SK-N-SH (cell line): ENCODE measurements at regions not wholly inside any gene's neighbourhood (a gene's known extent, or its start where the extent isn't known, plus 50 kb on each side); places are given as distances from the start of the nearest gene placed in this dataset.
A peak's percentile ranks its signal among the peaks of the same experiment; 100 is the strongest.

Source experiments
- CTCF ChIA-PET: fragments of 300-600, 350-600 bp; formaldehyde crosslinking; extraction: SDS; loops from one replicate; lab custom pipeline; 2021; lab: Yijun Ruan, JAX
- POLR2A ChIA-PET: fragments of 350-600 bp; sonication (Branson Sonifier 250); formaldehyde crosslinking; extraction: SDS; loops from one replicate; lab custom pipeline; 2020; ENCODE audit warnings: antibody characterized with exemption, inconsistent platforms; lab: Yijun Ruan, JAX
- DNase-seq: peaks from one replicate; pipeline ENCODE4 v3.0.0; 2012
- H2AFZ ChIP-seq: fragments of 200-600 bp; sonication (generic); 2 replicates; pipeline ENCODE4 v1.8.1; 2016; ENCODE audit warnings: antibody characterized with exemption, mild to moderate bottlenecking, low read depth
- H3F3A ChIP-seq: fragments of 200-600 bp; sonication (generic); replicated peaks from 2 replicates; pipeline ENCODE3; 2016; ENCODE audit warnings: antibody characterized with exemption, mild to moderate bottlenecking; ENCODE audit not compliant: insufficient read depth
- H3K27ac ChIP-seq, 2 experiments: fragments of 200-500 bp in 1 of 2; fragments of 200-600 bp in 1 of 2; sonication (Bioruptor generic) in 1 of 2; sonication (generic), shearing (Covaris generic) in 1 of 2; 2 replicates each; pipeline versions ENCODE4 v1.5.1 to v1.6.1; 2014 to 2016; ENCODE audit warnings: low read depth in 2 of 2, inconsistent platforms in 1 of 2, low read length in 1 of 2, mild to moderate bottlenecking in 1 of 2, mixed read lengths in 1 of 2
- H3K27me3 ChIP-seq: fragments of 200-600 bp; sonication (generic), shearing (Covaris generic); 2 replicates; pipeline ENCODE4 v1.6.1; 2016; ENCODE audit warnings: mixed run types; ENCODE audit not compliant: insufficient read depth
- H3K36me3 ChIP-seq, 2 experiments: fragments of 200-500 bp in 1 of 2; fragments of 200-600 bp in 1 of 2; sonication (Bioruptor generic) in 1 of 2; sonication (generic) in 1 of 2; replicated peaks in 1 of 2; 2 replicates each; pipeline versions ENCODE3 to v1.5.1; 2014 to 2016; ENCODE audit warnings: low read length in 1 of 2, mild to moderate bottlenecking in 1 of 2; ENCODE audit not compliant: insufficient read depth in 2 of 2, control insufficient read depth in 1 of 2
- H3K4me1 ChIP-seq, 2 experiments: fragments of 200-500 bp in 1 of 2; fragments of 200-600 bp in 1 of 2; sonication (Bioruptor generic) in 1 of 2; sonication (generic), shearing (Covaris generic) in 1 of 2; 2 replicates each; pipeline versions ENCODE4 v1.5.1 to v1.6.1; 2014 to 2016; ENCODE audit warnings: low read depth in 1 of 2, low read length in 1 of 2, mixed run types in 1 of 2; ENCODE audit not compliant: insufficient read depth in 2 of 2, control insufficient read depth in 1 of 2
- H3K4me2 ChIP-seq: fragments of 200-600 bp; sonication (generic), shearing (Covaris generic); 2 replicates; pipeline ENCODE4 v1.6.1; 2017; ENCODE audit warnings: mixed run types
- H3K4me3 ChIP-seq, 2 experiments: fragments of 200-500 bp in 1 of 2; fragments of 200-600 bp in 1 of 2; sonication (Bioruptor generic) in 1 of 2; sonication (generic), shearing (Covaris generic) in 1 of 2; 2 replicates each; pipeline versions ENCODE4 v1.5.1 to v1.8.1; 2014 to 2016; ENCODE audit warnings: low read depth in 2 of 2, inconsistent platforms in 1 of 2, low read length in 1 of 2, mild to moderate bottlenecking in 1 of 2, mixed read lengths in 1 of 2, moderate library complexity in 1 of 2
- H3K79me2 ChIP-seq: fragments of 200-600 bp; sonication (generic); 2 replicates; pipeline ENCODE4 v1.8.1; 2017; ENCODE audit warnings: mild to moderate bottlenecking; ENCODE audit not compliant: insufficient read depth
- H3K9ac ChIP-seq: fragments of 200-600 bp; sonication (generic); 2 replicates; pipeline ENCODE4 v1.6.1; 2017; ENCODE audit warnings: mixed run types
- H3K9me2 ChIP-seq: fragments of 200-600 bp; sonication (generic); 2 replicates; pipeline ENCODE4 v1.6.1; 2017; ENCODE audit warnings: mixed run types
- H3K9me3 ChIP-seq: fragments of 200-600 bp; sonication (generic); 2 replicates; pipeline ENCODE4 v1.6.1; 2017; ENCODE audit warnings: mixed run types, mild to moderate bottlenecking, moderate library complexity
- H4K20me1 ChIP-seq: fragments of 200-600 bp; sonication (generic); 2 replicates; pipeline ENCODE4 v1.6.1; 2017; ENCODE audit warnings: mild to moderate bottlenecking, mixed run types; ENCODE audit not compliant: insufficient read depth
- CHD2 ChIP-seq: fragments of 150-350 bp; IDR thresholded peaks from 2 replicates; pipeline ENCODE4 v1.6.1; 2018; ENCODE audit warnings: low read length; ENCODE audit not compliant: partially characterized antibody
- CTCF ChIP-seq: fragments of 200-600 bp; sonication (generic); IDR thresholded peaks from 2 replicates; pipeline ENCODE4 v1.6.1; 2017; ENCODE audit warnings: antibody characterized with exemption, mild to moderate bottlenecking, moderate library complexity
- ELF1 ChIP-seq: IDR thresholded peaks from 2 replicates; pipeline ENCODE4 v1.4.0; 2012
- EP300 ChIP-seq, 2 experiments: IDR thresholded peaks; 2 replicates each; pipeline versions ENCODE4 v1.4.0 to v1.6.1; 2012; ENCODE audit warnings: borderline replicate concordance in 1 of 2, low read depth in 1 of 2, low read length in 1 of 2
- EZH2phosphoT487 ChIP-seq: fragments of 200-600 bp; sonication (generic); IDR thresholded peaks from 2 replicates; pipeline ENCODE4 v1.6.1; 2017; ENCODE audit warnings: low read depth, mixed run types, mild to moderate bottlenecking, antibody characterized with exemption, moderate library complexity, borderline replicate concordance
- FOXJ3 ChIP-seq: sonication (generic); formaldehyde crosslinking; IDR thresholded peaks from 2 replicates; pipeline ENCODE4 v1.5.1; 2020; ENCODE audit warnings: mild to moderate bottlenecking, missing genetic modification reagents
- GATA2 ChIP-seq: sonication (generic); formaldehyde crosslinking; IDR thresholded peaks from 2 replicates; pipeline ENCODE4 v1.5.0; 2020; ENCODE audit warnings: mild to moderate bottlenecking, missing genetic modification reagents
- JUND ChIP-seq: IDR thresholded peaks from 2 replicates; pipeline ENCODE4 v1.4.0; 2012
- MAX ChIP-seq: IDR thresholded peaks from 2 replicates; pipeline ENCODE4 v1.4.0; 2012; ENCODE audit warnings: low read depth
- MXI1 ChIP-seq: IDR thresholded peaks from 2 replicates; pipeline ENCODE4 v1.6.1; 2012; ENCODE audit warnings: mild to moderate bottlenecking, low read depth, low read length, improper control_type of control experiment
- NRF1 ChIP-seq: IDR thresholded peaks from 2 replicates; pipeline ENCODE4 v1.6.1; 2012; ENCODE audit warnings: low read depth, mild to moderate bottlenecking, low read length
- RAD21 ChIP-seq: IDR thresholded peaks from 2 replicates; pipeline ENCODE4 v1.6.1; 2012; ENCODE audit warnings: mild to moderate bottlenecking, low read length
- RFX5 ChIP-seq: IDR thresholded peaks from 2 replicates; pipeline ENCODE4 v1.6.1; 2012; ENCODE audit warnings: mild to moderate bottlenecking, improper control_type of control experiment, low read length
- SIN3A ChIP-seq: IDR thresholded peaks from 2 replicates; pipeline ENCODE4 v1.6.1; 2012; ENCODE audit warnings: low read depth, mild to moderate bottlenecking, low read length, moderate library complexity, borderline replicate concordance
- TAF1 ChIP-seq: IDR thresholded peaks from 2 replicates; pipeline ENCODE4 v1.6.1; 2012; ENCODE audit warnings: low read depth, mild to moderate bottlenecking, low read length, moderate library complexity, borderline replicate concordance
- TCF12 ChIP-seq: IDR thresholded peaks from 2 replicates; pipeline ENCODE4 v1.4.0; 2012
- TEAD4 ChIP-seq: IDR thresholded peaks from 2 replicates; pipeline ENCODE4 v1.4.0; 2012; ENCODE audit warnings: mild to moderate bottlenecking, borderline replicate concordance; ENCODE audit not compliant: insufficient read depth
- USF2 ChIP-seq: fragments of 150-350 bp; IDR thresholded peaks from 2 replicates; pipeline ENCODE4 v1.6.1; 2017; ENCODE audit warnings: antibody characterized with exemption, low read length, low read depth, borderline replicate concordance
- YY1 ChIP-seq: IDR thresholded peaks from 2 replicates; pipeline ENCODE4 v1.4.0; 2012; ENCODE audit warnings: low read depth, mild to moderate bottlenecking
- WGBS: methylation state at CpG from one replicate; pipeline ENCODE4 v1.1.6; 2017; ENCODE audit warnings: low lambda C conversion rate; 5-methylcytosine and 5-hydroxymethylcytosine counted together
- TF ChIP-seq, protein P1 (sequence below): fragments of 150-350 bp; IDR thresholded peaks from 2 replicates; pipeline ENCODE4 v1.6.1; 2016; ENCODE audit warnings: mild to moderate bottlenecking, low read depth, low read length
- TF ChIP-seq, protein P2 (sequence below): IDR thresholded peaks from 2 replicates; pipeline ENCODE4 v1.4.0; 2012; ENCODE audit warnings: low read depth, borderline replicate concordance

- peak; percentile 52 for DNase-seq
- H3K79me2 ChIP-seq: no peaks in the 10 kb centered on the region
- POLR2A ChIA-PET: interaction anchor here (0.9 kb wide), 1 partner anchor 9 kb away, joined by 3 read pairs; no protein-coding TSS in a partner anchor
- H3K4me1 ChIP-seq: peaks cover 0 to 6% of the 10 kb centered on the region in 2 experiments; a peak in 1 of 4 replicates
- 58% methylated on average over 18 of the region's 18 CpGs for WGBS
- no peak overlapping the region for H3K4me2 ChIP-seq
- no peak overlapping the region for H3K9ac ChIP-seq
- CTCF ChIA-PET: interaction anchor here (0.7 to 1.1 kb wide), 2 partner anchors 31 to 87 kb away, joined by 3 read pairs; no protein-coding TSS in a partner anchor
- H3K27me3 ChIP-seq: no peaks in the 10 kb centered on the region; the same call in 1 of the 2 replicates
- H3K9me2 ChIP-seq: no peaks in the 10 kb centered on the region
- TF ChIP-seq JUND (no peak), ELF1 (no peak), RFX5 (no peak), TEAD4 (no peak), FOXJ3 (CRISPR knock-in tag) (no peak), MXI1 (no peak), YY1 (no peak), RAD21 (no peak)
- no peak overlapping the region for H2AFZ ChIP-seq
- H3K27ac ChIP-seq: no peak overlapping the region
- H4K20me1 ChIP-seq: no peaks in the 10 kb centered on the region
- H3K4me3 ChIP-seq: no peak overlapping the region
- no peaks in the 10 kb centered on the region for H3F3A ChIP-seq
- no peaks in the 10 kb centered on the region for H3K36me3 ChIP-seq
- H3K9me3 ChIP-seq: no peaks in the 10 kb centered on the region
Observed at GRCh38 chr16:54362591-54363206, 76.1 kb upstream of the IRX3 start.

- 46% methylated on average over 1 of the region's 1 CpG for WGBS
- CTCF ChIA-PET: interaction anchor here (0.7 to 1.0 kb wide), 3 partner anchors 24 to 780 kb away, joined by 3 read pairs; no protein-coding TSS in a partner anchor
- no peak overlapping the region for H3K9ac ChIP-seq
- no peaks in the 10 kb centered on the region for H3F3A ChIP-seq
- H3K36me3 ChIP-seq: no peaks in the 10 kb centered on the region
- no peak overlapping the region for H3K4me3 ChIP-seq
- H3K9me3 ChIP-seq: no peaks in the 10 kb centered on the region
- H3K4me2 ChIP-seq: no peak overlapping the region
- no peaks in the 10 kb centered on the region for H3K9me2 ChIP-seq
- no peaks in the 10 kb centered on the region for H3K79me2 ChIP-seq
- H4K20me1 ChIP-seq: no peaks in the 10 kb centered on the region
- no peaks in the 10 kb centered on the region; the same call in 1 of the 2 replicates for H3K27me3 ChIP-seq
- TF ChIP-seq MAX (no peak), CHD2 (no peak), CTCF (no peak), RAD21 (no peak), MXI1 (no peak), EP300 (IDR thresholded peaks at IDR 0.05; ENCODE audit: borderline replicate concordance in 1 of 2, low read depth in 1 of 2, low read length in 1 of 2) (no peak), USF2 (no peak), TAF1 (no peak), JUND (no peak), FOXJ3 (CRISPR knock-in tag) (no peak), GATA2 (CRISPR knock-in tag) (no peak), EZH2phosphoT487 (no peak), SIN3A (no peak), TCF12 (no peak), TEAD4 (no peak), NRF1 (no peak)
- TF ChIP-seq, protein P1, sequence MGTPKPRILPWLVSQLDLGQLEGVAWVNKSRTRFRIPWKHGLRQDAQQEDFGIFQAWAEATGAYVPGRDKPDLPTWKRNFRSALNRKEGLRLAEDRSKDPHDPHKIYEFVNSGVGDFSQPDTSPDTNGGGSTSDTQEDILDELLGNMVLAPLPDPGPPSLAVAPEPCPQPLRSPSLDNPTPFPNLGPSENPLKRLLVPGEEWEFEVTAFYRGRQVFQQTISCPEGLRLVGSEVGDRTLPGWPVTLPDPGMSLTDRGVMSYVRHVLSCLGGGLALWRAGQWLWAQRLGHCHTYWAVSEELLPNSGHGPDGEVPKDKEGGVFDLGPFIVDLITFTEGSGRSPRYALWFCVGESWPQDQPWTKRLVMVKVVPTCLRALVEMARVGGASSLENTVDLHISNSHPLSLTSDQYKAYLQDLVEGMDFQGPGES: no peak
- TF ChIP-seq, protein P2, sequence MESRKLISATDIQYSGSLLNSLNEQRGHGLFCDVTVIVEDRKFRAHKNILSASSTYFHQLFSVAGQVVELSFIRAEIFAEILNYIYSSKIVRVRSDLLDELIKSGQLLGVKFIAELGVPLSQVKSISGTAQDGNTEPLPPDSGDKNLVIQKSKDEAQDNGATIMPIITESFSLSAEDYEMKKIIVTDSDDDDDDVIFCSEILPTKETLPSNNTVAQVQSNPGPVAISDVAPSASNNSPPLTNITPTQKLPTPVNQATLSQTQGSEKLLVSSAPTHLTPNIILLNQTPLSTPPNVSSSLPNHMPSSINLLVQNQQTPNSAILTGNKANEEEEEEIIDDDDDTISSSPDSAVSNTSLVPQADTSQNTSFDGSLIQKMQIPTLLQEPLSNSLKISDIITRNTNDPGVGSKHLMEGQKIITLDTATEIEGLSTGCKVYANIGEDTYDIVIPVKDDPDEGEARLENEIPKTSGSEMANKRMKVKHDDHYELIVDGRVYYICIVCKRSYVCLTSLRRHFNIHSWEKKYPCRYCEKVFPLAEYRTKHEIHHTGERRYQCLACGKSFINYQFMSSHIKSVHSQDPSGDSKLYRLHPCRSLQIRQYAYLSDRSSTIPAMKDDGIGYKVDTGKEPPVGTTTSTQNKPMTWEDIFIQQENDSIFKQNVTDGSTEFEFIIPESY: no peak
- POLR2A ChIA-PET: no interaction called here
- no peak overlapping the region for H2AFZ ChIP-seq
- H3K4me1 ChIP-seq: peaks cover 0 to 6% of the 10 kb centered on the region in 2 experiments; a peak in 1 of 4 replicates
- no peak for DNase-seq
- no peak overlapping the region for H3K27ac ChIP-seq
Observed at GRCh38 chr16:54361246-54361645, 74.7 kb upstream of the IRX3 start.
